ENCODE measurements at regions not wholly inside any gene's neighbourhood (a gene's known extent, or its start where the extent isn't known, plus 50 kb on each side); places are given as distances from the start of the nearest gene placed in this dataset.

DNA sequence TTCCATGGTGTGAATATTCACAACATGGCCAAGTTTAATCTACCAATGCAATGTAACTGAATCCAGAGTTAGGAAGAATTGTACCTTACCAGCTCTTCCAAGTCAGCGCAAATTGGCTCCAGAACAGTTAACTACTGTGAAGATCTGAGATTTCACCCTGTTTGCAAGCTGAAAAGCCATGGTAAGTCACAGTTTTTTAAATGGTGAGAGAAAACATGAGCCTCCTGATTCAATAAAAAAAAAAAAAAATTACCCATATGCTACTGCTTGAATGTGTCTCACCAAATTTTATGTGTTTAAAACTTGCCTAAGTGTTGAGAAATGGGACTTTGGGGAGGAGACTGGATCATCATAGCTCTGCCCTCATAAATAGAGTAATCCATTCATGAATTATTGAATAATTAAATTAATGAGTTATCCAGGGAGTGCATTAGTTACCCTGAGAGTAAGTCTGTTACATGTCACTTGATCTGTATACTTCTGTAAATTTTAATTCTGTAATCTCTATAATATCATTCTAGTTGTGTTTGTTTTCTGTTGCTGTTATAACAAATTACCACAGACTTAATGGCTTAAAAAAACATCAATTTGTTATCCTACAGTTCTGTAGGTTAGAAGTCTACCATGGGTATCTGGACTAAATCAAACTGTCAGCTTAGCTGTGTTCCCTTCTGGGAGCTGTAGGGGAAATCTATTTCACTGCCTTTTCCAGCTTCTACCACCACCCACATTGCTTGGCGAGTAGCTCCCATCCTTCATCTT is 1355.9 kb downstream of the GRIK2 start:
- TF ChIP-seq, protein P1, sequence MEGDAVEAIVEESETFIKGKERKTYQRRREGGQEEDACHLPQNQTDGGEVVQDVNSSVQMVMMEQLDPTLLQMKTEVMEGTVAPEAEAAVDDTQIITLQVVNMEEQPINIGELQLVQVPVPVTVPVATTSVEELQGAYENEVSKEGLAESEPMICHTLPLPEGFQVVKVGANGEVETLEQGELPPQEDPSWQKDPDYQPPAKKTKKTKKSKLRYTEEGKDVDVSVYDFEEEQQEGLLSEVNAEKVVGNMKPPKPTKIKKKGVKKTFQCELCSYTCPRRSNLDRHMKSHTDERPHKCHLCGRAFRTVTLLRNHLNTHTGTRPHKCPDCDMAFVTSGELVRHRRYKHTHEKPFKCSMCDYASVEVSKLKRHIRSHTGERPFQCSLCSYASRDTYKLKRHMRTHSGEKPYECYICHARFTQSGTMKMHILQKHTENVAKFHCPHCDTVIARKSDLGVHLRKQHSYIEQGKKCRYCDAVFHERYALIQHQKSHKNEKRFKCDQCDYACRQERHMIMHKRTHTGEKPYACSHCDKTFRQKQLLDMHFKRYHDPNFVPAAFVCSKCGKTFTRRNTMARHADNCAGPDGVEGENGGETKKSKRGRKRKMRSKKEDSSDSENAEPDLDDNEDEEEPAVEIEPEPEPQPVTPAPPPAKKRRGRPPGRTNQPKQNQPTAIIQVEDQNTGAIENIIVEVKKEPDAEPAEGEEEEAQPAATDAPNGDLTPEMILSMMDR (IDR thresholded peaks at IDR 0.05; ENCODE audit: low read depth, low read length) = no peak
- TF ChIP-seq EZH2phosphoT487 (IDR thresholded peaks at IDR 0.05; ENCODE audit: low read depth) = no peak
